Skeletal muscle cell (primary cell): ENCODE measurements at regions not wholly inside any gene's neighbourhood (a gene's known extent, or its start where the extent isn't known, plus 50 kb on each side); places are given as distances from the start of the nearest gene placed in this dataset.

ENCODE experiments used
- DNase-seq: peaks from one replicate; pipeline ENCODE4 v3.0.0-alpha.2; 2010; ENCODE audit warnings: low read depth
- H3K4me3 ChIP-seq: 2 replicates; pipeline ENCODE4 v1.5.1; 2011; ENCODE audit warnings: low read depth, mild to moderate bottlenecking, control low read depth, low read length, moderate library complexity

DNA sequence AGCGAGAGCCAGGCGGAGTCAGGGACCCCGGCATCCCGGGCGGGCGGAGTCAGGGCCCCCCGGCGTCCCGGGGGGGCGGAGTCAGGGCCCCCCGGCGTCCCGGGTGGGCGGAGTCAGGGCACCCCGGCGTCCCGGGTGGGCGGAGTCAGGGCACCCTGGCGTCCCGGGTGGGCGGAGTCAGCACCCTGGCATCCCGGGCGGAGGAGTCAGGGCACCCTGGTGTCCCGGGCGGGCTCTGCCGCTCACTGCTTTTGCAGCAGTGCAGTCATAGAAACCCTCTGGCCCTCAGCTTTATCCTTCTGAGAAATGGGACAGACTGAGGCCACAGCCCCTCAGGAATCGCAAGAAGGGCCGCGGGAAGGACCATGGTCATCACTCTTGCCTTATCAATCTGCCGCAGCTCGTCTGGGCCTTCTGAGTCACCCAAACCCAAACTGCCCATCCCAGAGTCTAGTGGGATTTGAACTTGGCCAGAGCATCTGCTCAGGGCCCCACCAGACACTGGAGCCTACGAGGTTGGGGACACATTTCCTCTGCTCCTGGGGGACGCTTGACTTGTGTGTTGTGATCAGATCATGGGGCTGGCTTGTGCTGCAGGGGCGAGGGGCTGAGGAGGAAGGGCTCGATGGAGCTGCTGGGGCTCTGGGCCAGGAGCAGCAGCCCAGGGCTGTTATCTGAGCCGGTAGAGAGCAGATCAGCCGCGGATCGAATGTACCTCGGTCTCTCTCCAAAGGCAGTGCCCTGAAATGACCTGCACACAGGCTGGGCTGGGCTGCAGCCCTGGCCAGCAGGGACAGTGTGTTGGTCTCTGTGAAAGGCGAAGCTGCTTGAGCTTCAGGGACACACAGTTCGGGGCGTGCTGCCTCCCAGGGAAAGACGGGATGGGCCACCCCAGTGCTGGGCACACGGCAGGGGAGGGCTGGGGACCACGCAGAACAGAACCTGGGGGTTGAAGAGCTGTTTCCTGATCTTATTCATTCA is 290.1 kb upstream of the HDAC4 start:
- H3K4me3 ChIP-seq: no peak overlapping the region
- DNase-seq: no peak

- H3K4me3 ChIP-seq: no peak overlapping the region
- no peak for DNase-seq
These were observed 289.2 kb upstream of the HDAC4 start for GRCh38 chr2:239689985-239690384.

- DNase-seq: no peak
- no peak overlapping the region for H3K4me3 ChIP-seq
These were observed 288.6 kb upstream of the HDAC4 start for GRCh38 chr2:239689410-239689809.

DNA sequence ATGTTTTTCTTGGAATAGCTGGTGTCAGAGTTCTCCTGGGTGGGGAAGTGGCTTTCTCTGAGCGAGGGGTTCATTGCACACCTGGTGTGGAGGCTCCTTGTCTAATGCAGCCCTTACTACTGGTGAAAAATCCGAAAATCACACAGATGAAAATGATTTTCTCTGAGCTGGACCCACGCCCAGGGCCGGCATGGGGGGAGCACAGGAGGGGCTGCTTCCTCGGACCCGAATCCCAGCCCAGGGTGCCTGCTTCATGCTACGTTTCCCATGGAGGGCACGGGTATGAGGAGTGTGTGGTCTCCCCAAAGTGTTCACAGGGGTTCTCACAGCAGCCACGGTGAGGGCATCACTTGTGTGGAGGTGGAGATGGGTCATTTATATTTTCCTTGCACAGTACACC is 288.0 kb upstream of the HDAC4 start:
- DNase-seq: no peak

DNA sequence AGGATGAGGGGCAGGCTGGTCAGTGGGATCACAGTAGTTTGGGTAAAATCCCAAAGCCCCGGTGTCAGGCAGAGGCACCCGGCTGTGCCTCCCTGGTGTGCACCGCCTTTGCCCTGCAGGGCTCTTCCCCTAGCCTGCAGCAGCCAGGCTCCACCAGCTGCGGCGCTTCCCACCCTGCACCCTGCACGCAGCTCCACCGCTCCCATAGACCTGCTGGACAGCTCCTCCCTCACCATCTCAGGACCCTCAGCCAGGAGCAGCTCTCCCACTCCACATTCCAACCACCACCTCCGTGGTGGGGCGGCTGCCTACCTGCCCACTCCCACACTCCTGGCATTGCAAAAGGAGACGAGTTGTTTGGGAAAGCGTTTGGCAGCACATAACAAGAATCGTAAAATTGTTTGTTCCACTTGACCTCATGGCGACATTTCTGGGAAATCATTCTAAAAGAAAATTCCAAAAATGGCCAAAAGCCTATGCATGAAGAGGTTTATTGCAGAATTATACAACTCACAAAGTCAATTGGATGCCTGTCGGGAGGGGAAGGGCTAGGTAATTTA is 287.4 kb upstream of the HDAC4 start:
- H3K4me3 ChIP-seq: no peak overlapping the region
- no peak for DNase-seq

More for the DNA sequence above, 288.0 kb upstream of the HDAC4 start:
- H3K4me3 ChIP-seq: no peak overlapping the region

DNA sequence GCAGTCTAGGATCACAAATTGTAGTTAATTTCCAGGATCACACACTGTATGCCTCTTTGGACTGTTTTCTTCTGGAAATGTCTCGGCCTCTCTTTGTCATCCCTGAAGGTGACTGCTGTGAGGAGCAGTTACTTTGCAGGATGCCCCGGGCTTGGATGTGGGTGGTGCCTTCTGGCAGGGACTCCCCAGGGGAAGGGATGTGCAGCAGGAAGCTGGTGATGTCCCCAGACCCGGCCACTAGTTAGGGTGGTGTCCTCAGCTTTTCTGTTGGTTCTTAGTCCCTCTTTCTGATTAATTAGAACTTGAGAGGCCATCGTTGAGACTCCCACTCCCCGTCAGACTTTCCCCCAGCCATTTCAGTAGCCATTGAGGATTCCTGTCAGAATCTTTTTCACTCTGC is 286.6 kb upstream of the HDAC4 start:
- DNase-seq: no peak
- H3K4me3 ChIP-seq: no peak overlapping the region

- H3K4me3 ChIP-seq: no peak overlapping the region
- DNase-seq: no peak
These were observed 285.1 kb upstream of the HDAC4 start for GRCh38 chr2:239685965-239686364.

DNA sequence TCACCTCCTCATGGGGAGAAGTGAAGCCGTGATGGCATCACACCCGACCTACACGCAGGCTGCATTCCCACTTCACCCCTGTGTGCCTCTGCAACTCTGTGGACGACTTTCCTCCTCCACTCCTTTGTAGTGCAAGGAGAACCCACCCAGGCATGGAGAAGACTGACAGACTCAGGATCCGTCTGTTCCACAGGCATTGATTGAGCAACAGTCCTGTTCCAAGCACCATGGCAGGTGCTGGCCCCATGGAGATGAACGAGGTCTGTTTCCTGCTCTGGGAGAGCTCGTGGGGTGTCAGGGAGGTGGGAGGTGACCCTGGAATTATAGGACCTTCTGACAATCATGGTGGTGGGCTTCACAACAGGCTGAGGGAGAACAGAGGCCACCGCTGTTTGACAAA is 284.7 kb upstream of the HDAC4 start:
- DNase-seq: no peak
- no peak overlapping the region for H3K4me3 ChIP-seq

- DNase-seq: no peak
- no peak overlapping the region for H3K4me3 ChIP-seq
These were observed 284.2 kb upstream of the HDAC4 start for GRCh38 chr2:239684996-239685395.

DNA sequence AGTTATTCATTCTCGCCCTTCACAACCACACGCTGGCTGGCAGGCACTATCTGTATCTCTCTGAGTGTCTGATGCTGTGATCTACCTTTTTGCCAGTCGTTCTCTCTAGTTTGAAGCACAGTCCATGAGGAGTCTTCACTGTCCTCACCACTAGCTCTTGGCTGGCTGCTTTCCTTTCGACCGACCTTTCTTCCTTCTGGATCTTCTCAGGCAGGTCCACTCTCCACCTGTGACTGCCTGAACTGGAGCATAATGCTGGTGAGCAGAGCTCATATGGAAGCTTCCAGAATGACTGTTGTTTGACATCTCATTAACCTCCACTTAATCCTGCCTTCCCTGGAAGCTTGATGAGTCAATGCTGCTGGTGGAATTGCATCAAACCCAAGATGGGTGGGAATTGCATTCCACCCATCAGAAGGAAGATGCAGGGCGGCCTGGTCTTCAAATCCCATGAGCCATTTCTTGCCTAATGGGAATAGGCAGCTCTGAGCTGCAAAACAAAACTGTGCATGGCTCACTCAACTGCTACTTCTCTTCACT is 283.5 kb upstream of the HDAC4 start:
- no peak overlapping the region for H3K4me3 ChIP-seq
- no peak for DNase-seq

DNA sequence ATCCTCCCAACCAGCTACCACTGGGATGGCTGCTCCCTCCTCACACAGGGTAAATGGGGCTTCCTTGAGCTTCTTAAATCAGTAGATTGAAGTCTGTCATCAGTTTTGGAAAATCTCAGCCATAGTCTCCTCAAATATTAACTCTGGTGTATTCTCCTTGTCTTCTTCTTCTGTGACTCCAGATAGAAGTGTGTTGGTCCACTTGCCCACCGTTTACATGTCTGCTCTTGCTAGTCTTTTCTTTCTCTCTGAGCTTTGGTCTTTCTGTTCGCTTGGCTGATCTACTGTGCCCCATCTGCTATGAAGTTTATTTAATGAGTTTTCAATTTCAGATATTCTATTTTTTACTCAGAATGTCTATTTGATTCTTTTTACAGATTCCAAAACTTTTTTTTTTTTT is 281.7 kb upstream of the HDAC4 start:
- no peak for DNase-seq
- H3K4me3 ChIP-seq: no peak overlapping the region

DNA sequence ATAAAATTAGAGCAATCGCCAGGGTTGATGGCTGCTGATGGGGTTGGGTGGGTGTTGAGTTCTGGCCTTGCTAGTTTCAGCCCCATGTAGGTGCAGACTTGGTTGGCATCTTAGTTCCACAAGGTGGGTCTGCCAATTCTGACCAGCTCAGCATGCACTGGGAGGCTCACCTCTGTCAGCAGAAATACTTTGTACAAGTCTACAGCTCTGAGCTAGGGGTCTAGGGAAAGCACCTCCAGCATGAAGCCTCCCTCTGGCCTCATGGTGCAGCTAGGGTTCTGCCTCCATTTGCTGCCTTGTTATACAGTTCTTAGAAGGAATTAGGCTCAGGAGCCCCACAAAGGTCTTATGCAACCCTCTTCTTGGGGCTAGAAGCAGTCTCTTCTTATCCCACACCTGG is 278.9 kb upstream of the HDAC4 start:
- no peak overlapping the region for H3K4me3 ChIP-seq
- no peak for DNase-seq

GRCh38 chr2:239678666-239679296 is 278.0 kb upstream of the HDAC4 start:
- no peak for DNase-seq
- H3K4me3 ChIP-seq: no peak overlapping the region

DNA sequence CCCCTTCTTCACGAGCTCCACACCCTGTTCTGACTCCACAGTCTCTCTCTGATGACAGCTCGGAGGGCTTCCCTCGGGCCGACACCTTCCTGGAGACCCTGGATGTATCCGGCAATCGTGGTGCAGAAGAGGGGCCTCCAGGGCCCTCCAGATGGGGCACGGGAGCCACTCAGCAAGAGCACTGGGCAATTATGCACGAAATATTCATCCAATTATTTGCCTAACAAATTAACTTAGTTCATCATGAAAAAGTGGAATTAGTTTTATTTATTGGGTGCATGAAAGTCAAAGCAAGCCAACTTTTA is 277.3 kb upstream of the HDAC4 start:
- H3K4me3 ChIP-seq: no peak overlapping the region
- DNase-seq: no peak

- no peak for DNase-seq
- no peak overlapping the region for H3K4me3 ChIP-seq
These were observed 276.8 kb upstream of the HDAC4 start for GRCh38 chr2:239677453-239678185.

DNA sequence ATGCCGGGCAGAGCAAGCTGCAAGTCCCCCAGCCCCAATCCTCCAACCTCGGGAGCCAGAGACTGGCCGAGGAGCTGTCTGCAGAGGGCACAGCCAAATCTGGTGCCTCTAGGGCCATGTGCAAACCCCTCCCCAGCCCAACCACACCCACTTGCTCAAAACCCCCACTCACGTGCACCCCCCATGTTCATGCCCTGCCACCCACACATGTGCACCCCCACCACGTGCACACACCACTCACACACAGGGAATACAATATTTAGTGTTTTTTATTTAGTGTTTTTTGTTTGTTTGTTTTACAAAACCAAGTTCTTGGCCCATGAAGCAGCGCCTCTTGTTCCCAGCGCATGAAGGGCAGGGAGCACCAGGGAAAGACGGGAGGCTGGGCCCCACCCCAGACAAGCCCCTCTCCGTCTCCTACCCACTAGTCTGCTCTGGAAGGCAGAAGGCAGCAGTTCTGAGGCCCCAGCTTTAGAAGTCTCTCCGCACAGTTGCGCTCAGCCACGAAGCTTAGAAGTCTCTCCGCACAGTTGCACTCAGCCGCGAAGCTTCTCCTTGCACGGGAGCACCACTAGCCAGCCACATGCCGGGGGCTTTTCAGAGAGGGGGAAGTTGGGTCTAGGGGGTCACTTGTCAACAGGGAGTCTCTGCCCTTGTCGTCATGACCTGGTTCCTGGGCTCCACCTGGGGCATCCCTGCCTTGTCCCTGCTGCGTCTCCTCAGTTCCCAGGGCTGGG is 276.1 kb upstream of the HDAC4 start:
- no peak for DNase-seq
- no peak overlapping the region for H3K4me3 ChIP-seq

DNA sequence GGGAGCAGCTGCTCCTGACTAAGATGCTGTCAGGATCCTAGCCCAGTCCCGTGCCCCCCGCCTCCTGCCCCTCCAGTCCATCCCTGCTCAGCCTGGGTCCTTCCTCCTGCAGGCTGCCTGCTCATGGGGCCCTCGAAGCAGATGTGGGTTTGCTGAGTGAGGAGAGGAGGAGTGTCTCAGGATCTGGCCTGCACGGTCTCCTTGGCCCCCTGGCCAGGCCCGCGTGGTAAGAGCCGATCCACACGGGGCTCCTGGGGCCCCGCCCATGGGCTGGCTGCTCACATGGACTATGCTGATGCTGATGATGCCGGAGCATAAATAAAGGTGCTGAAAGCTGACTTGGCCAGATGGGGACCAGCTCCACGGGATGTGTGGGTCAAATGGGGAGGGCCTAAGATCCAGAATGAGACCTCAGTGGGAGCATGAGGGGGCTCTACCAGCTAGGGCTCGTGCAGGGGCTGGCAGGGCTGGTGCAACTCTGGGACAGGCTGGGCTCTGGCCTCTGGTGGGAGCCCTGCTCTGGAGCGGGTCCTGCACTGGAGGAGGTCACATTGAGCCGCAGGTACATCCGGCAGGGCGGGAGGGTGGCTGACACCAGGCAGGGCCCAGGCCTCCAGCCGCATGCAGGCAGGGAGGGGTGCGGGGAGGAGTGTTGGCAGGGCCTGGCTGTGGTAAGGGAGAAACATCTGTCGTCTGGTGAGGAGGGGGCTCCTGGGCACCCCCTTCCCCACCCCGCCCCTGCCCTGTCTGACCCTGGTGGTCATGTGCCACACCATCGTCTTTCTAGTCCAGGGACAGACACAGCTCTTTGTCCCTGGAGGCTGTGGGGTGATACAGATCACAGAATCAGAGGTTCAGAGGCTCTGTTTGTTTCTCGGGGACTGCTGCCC is 275.3 kb upstream of the HDAC4 start:
- H3K4me3 ChIP-seq: no peak overlapping the region
- DNase-seq: no peak
